ENCODE measurements at regions not wholly inside any gene's neighbourhood (a gene's known extent, or its start where the extent isn't known, plus 50 kb on each side); places are given as distances from the start of the nearest gene placed in this dataset.
"Not testable (repeated sequence)": the region's sequence is repeated elsewhere in the genome, so short reads cannot be mapped to it uniquely, and the experiment has no call there.

GRCh38 chr3:16770021-16770420 is 114.7 kb upstream of the PLCL2 start:
- Mint-ChIP-seq H3K4me1 (ENCODE audit: low read depth) (peaks cover 18% of the 10 kb centered on the region), H3K27ac (no peak overlapping the region), H3K36me3 (ENCODE audit: low read depth) (no peaks in the 10 kb centered on the region), H3K9me3 (no peaks in the 10 kb centered on the region), H3K27me3 (no peaks in the 10 kb centered on the region), H3K4me3 (no peak overlapping the region)
- intact Hi-C loops (cut with DNase I, micrococcal nuclease), result no loop called here
- H3K4me1 ChIP-seq (ENCODE audit: insufficient read depth, low read length), result no peaks in the 10 kb centered on the region
- ATAC-seq (ENCODE audit: poor library complexity), result no peak
- ChIA-PET CTCF (no interaction called here), POLR2A (interaction anchor here (0.7 kb wide), 1 partner anchor 10 kb away, joined by 3 read pairs; no protein-coding TSS in a partner anchor)
- no peaks in the 10 kb centered on the region for H3K9me3 ChIP-seq (ENCODE audit: control insufficient read depth in 1 of 2, insufficient read depth in 1 of 2, low read length in 2 of 2)
- no peak for DNase-seq
- H3K36me3 ChIP-seq (ENCODE audit: insufficient read depth, low read length), result no peaks in the 10 kb centered on the region
- no peak for TF ChIP-seq CTCF (IDR thresholded peaks at IDR 0.05)
- no peak overlapping the region for H3K27ac ChIP-seq (ENCODE audit: low read depth in 1 of 2, low read length in 2 of 2)
- peaks cover 0 to 2% of the 10 kb centered on the region in 2 experiments for H3K27me3 ChIP-seq (ENCODE audit: control insufficient read depth in 1 of 2, insufficient read depth in 2 of 2, low read length in 2 of 2)
- H3K4me3 ChIP-seq (ENCODE audit: low read length), result no peak overlapping the region

- ATAC-seq (ENCODE audit: poor library complexity), result no peak
- ChIA-PET CTCF (no interaction called here), POLR2A (no interaction called here)
- H3K4me3 ChIP-seq (ENCODE audit: low read length), result no peak overlapping the region
- H3K36me3 ChIP-seq (ENCODE audit: insufficient read depth, low read length), result no peaks in the 10 kb centered on the region
- H3K9me3 ChIP-seq (ENCODE audit: control insufficient read depth in 1 of 2, insufficient read depth in 1 of 2, low read length in 2 of 2), result no peaks in the 10 kb centered on the region
- no peak for DNase-seq
- Mint-ChIP-seq H3K4me3 (no peak overlapping the region), H3K4me1 (ENCODE audit: low read depth) (peaks cover 18% of the 10 kb centered on the region), H3K9me3 (no peaks in the 10 kb centered on the region), H3K36me3 (ENCODE audit: low read depth) (no peaks in the 10 kb centered on the region), H3K27ac (no peak overlapping the region), H3K27me3 (no peaks in the 10 kb centered on the region)
- H3K27me3 ChIP-seq (ENCODE audit: control insufficient read depth in 1 of 2, insufficient read depth in 2 of 2, low read length in 2 of 2), result peaks cover 0 to 3% of the 10 kb centered on the region in 2 experiments
- H3K27ac ChIP-seq (ENCODE audit: low read depth in 1 of 2, low read length in 2 of 2), result no peak overlapping the region
- intact Hi-C loops (cut with DNase I, micrococcal nuclease), result no loop called here
- H3K4me1 ChIP-seq (ENCODE audit: insufficient read depth, low read length), result no peaks in the 10 kb centered on the region
- no peak for TF ChIP-seq CTCF (IDR thresholded peaks at IDR 0.05)
Observed at GRCh38 chr3:16770792-16771191, 114.0 kb upstream of the PLCL2 start.

GRCh38 chr3:16773594-16773993 is 111.2 kb upstream of the PLCL2 start:
- POLR2A ChIA-PET; H3K27ac ChIP-seq (ENCODE audit: low read depth in 1 of 2, low read length in 2 of 2); H3K4me3 Mint-ChIP-seq; DNase-seq; H3K36me3 ChIP-seq (ENCODE audit: insufficient read depth, low read length); intact Hi-C loops (cut with DNase I, micrococcal nuclease); H3K36me3 Mint-ChIP-seq (ENCODE audit: low read depth); CTCF ChIA-PET; H3K27me3 ChIP-seq (ENCODE audit: control insufficient read depth in 1 of 2, insufficient read depth in 2 of 2, low read length in 2 of 2); H3K4me3 ChIP-seq (ENCODE audit: low read length); H3K27ac Mint-ChIP-seq; H3K9me3 Mint-ChIP-seq; H3K27me3 Mint-ChIP-seq; H3K9me3 ChIP-seq (ENCODE audit: control insufficient read depth in 1 of 2, insufficient read depth in 1 of 2, low read length in 2 of 2); H3K4me1 ChIP-seq (ENCODE audit: insufficient read depth, low read length); ATAC-seq (ENCODE audit: poor library complexity): not testable (repeated sequence)
- peaks cover 18% of the 10 kb centered on the region for H3K4me1 Mint-ChIP-seq (ENCODE audit: low read depth)

- H3K36me3 ChIP-seq (ENCODE audit: insufficient read depth, low read length); ATAC-seq (ENCODE audit: poor library complexity); DNase-seq; CTCF ChIA-PET; H3K27me3 ChIP-seq (ENCODE audit: control insufficient read depth in 1 of 2, insufficient read depth in 2 of 2, low read length in 2 of 2); H3K27me3 Mint-ChIP-seq; H3K4me1 ChIP-seq (ENCODE audit: insufficient read depth, low read length); H3K4me3 ChIP-seq (ENCODE audit: low read length); intact Hi-C loops (cut with DNase I, micrococcal nuclease); H3K27ac Mint-ChIP-seq; H3K36me3 Mint-ChIP-seq (ENCODE audit: low read depth); H3K27ac ChIP-seq (ENCODE audit: low read depth in 1 of 2, low read length in 2 of 2); H3K9me3 Mint-ChIP-seq; H3K9me3 ChIP-seq (ENCODE audit: control insufficient read depth in 1 of 2, insufficient read depth in 1 of 2, low read length in 2 of 2): not testable (repeated sequence)
- H3K4me3 Mint-ChIP-seq, result peak overlapping the region; percentile 61
- peaks cover 18% of the 10 kb centered on the region for H3K4me1 Mint-ChIP-seq (ENCODE audit: low read depth)
- POLR2A ChIA-PET, result interaction anchor here (1.5 kb wide), 1 partner anchor 68 kb away, joined by 4 read pairs; no protein-coding TSS in a partner anchor
Observed at GRCh38 chr3:16774536-16774935, 110.2 kb upstream of the PLCL2 start.
